ENCODE measurements at regions not wholly inside any gene's neighbourhood (a gene's known extent, or its start where the extent isn't known, plus 50 kb on each side); places are given as distances from the start of the nearest gene placed in this dataset.

DNA sequence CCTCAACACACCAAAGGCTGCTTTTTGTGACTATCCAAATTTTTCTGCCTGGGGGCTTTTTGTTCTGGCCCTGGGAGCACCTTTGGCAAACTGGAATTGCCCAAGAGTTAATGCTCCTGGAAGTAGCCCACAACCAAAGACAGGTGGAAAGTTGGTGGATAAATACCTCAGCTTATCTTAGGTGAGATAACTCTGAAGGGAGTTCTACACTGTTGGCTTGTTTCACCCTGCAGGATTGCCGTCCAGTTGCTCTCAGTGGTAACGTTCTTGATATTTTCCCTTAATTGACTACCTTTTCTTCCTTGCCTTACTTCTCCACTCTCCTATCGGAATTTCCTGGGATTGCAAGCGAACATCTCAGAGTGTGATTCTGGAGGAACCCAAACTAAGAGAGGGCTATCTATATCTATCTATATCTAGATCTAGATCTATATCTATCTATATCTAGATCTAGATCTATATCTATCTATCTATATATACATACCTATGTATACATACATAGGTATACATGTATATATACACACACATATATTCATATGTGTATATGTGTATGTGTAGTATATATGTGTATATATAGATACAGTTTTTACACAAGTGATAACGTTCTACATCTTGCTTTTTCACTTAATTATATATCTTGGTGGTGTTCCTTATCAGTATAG is 82.6 kb upstream of the DHX15 start:
- DNase-seq, result no peak

DNA sequence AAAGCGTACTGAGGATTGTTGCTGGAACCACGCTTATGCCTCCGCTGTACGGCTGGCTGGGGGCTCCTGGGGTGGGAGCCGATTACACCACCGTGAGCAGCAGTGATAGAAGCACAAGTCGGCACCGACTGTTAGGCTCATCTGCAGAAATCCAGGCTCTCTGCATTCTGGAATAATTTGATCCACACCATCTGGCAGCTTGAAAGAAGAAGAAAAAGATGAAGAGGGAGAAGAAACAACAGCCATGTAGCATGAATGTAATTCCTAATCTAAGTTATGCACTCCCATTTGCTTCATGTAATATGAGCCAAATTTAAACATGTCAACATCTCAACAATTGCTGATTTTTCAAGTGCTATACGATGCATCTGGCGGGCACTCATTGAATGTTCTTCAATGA is 84.6 kb upstream of the DHX15 start:
- DNase-seq, result no peak

DNA sequence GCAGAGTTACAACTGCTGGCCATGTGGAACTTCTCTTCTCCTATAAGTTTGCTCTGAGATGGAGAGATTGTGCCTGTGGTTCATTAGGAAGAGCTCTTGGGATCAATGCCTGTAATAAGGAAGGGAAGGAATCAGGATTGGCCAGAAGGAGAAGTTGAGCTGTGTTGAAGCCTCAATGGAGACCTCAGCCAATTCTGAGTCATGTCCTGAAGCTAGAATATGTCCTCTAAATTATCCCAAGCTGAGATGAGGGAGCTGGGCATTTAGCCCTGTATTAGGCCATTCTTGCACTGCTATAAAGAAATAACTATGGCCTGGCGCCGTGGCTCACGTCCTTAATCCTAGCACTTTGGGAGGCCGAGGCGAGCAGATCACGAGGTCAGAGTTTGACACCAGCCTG is 85.4 kb upstream of the DHX15 start:
- no peak for DNase-seq

DNA sequence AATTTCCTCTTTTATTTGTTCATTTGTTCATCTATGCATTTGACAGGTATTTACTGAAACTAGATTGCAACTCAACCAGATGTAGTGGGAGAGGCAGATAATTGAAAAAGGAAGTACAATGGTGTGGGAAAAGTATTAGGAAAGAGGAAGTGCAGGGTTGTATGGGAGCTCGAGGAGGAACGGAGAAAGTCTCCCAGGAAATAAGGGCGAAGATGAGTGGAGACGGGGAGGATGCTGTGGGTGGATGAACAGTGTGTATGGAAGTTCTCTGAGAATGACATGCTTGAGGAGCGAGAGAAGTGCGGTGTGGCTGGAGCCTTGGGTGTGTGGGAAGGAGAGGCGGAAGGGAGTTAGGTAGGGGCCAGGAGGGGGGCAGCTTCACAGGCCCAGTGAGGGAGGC is 87.5 kb upstream of the DHX15 start:
- no peak for DNase-seq

DNA sequence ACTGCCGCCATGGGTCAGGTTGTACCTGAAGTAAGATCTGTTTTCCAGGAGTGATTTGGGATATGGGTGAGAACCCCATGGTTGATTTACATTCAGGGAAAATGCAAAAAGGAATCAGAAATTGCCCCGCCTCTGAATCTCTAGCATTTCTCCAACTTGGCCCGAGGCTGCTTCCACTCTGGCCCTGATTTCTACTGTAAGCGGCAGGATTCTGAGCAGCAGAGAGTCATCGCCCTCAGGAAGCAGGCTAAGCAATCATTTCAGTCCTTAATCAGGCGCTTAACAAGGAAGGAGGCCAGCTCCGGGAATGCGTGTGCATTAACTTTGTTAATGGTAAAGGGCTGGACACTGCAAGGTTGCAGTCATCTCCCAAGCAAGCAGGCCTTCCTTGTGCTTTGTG is 88.5 kb upstream of the DHX15 start:
- no peak for DNase-seq

DNA sequence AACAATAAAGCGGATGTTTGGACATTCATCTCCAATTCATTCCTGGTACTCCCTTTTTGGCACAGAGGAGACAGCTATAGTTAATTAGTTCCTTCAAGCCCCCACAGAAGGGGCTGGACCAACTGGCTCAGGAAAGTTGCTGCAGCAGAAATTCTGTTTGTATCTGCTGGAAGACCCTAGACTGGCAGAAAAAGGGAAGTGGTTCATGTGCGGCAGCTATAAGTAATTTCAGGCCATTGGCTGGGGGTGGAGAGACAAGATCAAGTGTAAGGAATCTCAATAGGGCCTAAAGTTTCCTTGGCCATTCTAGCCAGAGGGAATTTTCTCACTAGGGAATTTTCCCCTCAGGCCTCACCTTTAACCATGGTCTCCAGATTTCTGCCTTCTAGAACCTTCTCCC is 89.9 kb upstream of the DHX15 start:
- no peak for DNase-seq

DNA sequence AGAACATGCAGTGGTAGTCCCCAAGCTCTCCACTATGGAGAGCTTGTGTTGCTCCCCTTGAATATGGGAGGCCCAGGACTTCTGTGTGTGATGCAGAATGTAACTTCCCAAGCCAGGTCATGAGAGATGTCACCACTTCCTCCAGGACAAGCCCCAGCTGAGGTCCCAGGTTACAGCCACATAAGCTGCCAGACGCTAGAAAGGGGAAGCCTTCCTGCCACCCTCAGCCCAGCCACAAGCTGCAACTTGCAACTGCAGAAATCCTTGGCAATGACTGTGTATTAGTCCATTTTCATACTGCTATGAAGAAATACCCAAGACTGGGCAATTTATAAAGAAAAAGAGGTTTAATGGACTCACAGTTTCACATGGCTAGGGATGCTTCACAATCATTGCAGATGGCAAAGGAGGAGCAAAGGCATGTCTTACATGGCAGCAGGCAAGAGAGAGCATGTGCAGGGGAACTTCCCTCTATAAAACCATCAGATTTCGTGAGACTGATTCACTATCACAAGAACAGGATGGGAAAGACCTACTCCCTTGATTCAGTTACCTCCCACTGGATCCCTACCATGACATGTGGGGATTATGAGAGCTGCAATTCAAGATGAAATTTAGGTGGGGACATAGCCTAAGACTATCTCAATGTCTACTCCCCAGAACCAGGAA is 91.5 kb upstream of the DHX15 start:
- DNase-seq, result no peak

DNA sequence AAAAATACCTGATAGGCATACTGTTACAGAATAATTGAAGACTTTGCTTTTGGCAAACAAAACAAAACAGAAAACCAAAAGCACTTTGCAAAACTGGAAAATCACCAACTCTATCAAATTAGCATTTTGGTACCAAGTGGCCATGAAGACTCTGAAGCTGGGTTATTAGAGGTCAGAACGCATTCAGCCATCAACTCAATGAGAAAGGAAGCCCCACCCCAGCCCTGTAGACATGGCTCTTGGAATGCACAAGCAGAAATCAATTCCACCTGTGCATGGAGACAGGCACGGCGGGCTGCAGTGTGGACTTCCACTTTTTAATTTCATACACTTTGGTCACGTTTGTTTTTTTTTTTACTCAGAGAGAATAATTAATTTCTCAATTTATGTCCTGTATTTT is 93.6 kb upstream of the DHX15 start:
- DNase-seq, result no peak

DNA sequence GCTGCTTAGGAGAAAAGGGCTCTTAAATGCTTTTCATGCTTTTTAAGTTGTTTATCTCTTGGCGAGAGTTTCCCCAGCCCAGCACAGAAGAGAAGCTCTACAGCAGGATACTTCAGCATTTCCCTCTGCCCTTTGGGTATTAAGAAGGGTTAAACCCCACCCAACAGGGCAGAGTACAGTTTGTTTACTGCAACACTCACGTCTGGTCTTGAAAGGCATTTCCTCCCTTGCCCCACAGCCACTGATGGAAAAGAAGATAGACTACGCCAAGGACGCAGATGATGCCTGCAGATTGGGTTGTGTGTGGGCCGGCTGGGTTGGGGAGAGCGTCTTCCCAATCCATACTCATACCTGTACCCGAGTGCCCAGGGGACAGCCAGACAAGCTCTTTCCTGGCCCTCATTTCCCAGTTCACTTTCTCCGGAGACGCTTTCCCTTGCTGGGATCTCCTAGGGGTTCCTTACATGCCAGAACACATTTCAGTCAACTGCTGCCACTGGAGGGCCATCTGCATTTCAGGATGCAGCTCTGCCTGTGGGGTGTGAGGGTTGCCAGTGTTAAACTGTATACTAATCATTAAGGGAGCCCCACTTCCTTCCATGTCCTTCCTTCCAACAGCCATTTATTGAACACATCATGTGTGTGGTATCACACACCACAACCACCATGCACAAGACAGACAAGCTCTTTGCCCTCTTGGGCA is 96.5 kb upstream of the DHX15 start:
- no peak for DNase-seq

DNA sequence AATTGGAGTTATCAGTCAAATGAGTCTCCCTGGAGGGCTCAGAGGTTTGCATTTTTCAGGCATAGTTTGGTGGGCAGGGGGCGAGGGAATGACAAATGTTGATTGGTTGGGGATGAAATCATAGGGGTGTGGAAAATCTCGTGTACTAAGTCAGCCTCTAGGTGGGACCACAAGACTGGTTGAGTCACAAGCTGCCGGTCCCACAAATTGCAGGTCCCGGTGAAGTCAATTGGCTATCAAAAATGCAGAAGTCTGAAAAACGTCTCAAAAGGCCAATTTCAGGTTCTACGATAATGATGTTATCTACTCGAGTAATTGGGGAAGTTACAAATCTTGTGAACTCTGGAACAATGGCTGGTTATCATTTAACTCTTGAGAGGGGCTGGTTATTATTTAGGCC is 98.8 kb upstream of the DHX15 start:
- DNase-seq, result no peak

DNA sequence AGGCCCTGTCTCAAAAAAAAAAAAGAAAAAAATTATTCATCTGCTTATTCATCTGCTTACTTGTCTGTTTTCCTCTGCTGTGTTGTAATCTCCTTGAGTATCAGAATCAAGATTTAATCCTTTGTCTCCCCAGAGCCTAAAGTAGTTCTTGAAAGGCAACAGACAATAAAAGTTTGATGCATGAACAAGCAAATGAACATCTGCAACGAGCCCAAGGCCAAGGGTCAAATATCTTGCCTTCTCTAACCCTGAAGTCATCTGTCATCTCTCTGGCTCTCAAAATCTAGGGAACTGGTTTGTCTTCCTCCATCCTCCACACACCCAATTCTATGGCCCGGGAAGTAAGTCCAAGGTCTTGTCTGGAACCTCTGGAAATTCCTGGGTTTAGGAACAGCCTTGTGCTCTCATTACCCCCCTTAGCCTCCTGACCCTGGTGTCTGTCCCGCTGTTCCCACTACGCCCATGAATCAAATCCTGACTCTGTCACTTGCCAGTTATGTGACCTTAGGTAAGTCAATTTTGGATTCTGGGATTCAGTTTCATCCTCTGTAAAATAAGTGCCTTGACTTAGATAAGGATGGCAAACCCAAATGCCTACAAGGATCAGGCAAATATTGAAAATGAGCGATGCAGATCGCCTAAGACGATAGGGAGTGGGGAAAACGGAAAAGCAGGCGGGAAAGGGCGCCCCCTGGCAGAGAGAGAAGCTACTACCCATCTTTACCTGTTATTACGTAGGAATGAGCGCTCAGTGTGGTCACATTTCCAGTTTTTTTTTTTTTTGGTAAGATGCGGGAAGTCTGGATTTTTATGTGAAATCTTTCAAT is 102.7 kb upstream of the DHX15 start:
- DNase-seq, result no peak

DNA sequence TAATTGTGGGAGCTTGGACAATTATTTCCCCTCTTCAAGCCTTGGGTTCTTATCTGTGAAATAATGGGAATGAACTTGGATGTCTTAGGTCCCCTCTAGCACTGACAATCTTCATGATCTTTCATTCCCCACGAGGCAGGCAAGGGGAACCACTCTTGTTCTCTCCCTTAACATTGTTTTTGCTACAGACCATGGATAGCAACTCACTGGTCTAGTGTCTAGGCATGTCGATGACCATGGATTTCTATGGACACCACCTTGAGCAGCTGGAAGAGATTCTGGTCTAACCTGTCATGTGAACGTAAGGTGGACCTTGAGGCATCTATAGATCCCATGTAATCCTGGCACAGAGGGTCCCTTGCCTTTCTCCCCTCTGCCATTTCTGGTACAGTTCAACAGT is 104.1 kb upstream of the DHX15 start:
- DNase-seq, result no peak

DNA sequence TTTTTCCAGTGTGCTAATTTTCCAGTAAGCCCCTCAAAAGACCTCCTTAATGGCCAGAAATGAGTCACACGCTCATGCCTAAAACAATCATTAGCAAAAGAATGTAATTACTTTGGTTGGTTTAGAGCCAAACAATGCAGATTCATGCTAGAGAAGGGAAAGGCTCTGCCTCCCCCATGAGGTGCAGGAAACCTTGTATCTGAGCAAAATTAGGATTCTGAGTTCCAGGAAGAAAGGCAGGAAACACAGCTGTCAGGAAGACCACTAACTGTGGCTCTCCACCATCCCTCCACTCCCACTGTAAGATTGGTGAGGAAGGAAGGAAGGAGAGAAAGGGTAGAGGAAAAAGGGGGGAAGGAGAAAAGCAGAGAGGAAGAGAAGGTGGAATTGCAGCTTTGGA is 104.9 kb upstream of the DHX15 start:
- no peak for DNase-seq

DNA sequence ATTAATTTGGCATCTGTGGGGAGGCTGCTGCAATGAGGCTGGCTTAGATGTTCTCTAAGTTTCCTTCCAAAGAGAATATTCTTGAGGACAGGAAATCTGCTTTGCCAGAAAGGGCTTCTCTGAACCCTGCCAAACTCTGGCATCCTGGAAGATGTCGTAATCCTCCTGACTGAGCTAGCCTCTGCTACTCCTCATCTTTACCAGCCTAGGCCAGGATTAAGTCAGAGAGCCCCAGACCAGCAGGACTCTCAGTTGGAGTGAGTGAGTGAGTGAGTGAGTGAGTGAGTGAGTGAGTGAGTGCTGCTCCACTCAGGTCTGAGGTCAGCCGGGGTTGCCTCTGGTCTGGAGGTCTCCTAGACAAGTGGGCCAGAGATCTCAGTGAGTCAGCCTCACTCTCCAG is 104.9 kb upstream of the SOD3 start:
- DNase-seq, result no peak

DNA sequence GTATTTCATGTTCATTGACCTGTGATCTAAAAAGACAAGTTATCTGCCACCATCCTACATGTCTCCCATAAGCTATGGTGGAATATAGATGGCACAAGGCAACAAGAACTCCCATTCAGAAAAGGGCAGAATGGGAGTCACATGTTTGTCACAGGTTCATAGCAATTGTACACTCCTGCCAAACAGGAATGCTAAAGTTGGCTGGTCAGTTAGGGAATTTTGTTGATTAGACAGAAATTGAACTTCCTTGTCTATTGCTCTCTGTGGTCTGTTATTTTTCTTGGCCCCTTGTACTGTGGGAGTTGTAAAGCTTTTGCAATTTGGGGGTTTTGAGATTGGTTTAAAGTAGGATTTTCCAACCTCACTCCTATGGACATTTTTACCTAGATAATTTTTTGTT is 101.7 kb upstream of the SOD3 start:
- no peak for DNase-seq

DNA sequence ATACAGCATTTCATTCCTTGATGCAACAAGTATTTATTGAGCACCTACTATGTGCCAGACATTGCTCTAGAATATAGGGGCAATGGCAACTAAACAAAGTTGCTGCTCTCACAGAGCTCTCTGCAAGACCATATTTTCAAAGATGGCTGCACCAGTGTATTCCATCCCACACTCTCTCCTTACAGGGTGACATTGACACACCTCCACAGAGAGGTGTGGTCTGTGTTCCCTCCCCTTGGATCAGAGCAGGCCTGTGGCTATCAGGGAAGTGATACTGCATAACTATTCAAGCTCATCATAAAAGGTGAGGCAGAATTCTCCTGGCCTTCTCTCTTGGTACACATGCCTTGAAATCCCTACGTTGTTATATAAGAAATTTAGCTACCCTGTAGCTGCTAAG is 95.3 kb upstream of the SOD3 start:
- no peak for DNase-seq

DNA sequence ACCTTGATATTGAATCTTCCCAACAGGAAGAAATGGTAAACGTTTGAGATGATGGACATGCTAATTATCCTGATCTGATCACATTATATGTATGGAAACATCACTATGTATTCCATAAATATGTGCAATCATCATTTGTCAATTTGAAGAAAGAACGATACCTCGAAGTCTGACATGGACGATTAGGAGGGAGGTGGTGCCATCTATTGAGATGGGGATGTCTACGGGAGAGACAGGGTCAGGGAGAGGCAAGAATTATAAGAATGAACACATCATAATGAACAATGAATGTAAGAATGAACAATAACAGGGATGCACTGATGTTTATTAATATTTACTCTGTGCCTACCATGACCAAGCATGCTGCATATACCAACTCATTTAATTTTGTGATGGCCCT is 93.7 kb upstream of the SOD3 start:
- no peak for DNase-seq

DNA sequence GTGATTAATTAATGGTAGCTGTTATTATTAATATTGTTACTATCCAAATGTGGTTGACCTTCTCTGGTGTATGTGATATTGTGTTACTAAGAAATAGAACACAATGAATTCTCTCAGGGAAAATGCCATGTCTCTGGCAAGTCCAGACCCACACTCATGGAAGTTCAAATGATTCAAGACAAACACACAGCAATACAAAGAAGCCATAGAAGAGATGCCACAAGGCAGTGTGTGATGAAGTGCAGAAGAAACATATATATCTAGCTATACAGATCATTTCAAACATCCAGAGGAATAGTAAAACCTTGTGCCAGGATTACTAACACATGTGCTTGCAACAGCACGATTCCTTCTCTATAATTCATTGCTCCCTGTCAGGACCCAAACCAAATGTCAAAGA is 93.1 kb upstream of the SOD3 start:
- DNase-seq, result no peak

DNA sequence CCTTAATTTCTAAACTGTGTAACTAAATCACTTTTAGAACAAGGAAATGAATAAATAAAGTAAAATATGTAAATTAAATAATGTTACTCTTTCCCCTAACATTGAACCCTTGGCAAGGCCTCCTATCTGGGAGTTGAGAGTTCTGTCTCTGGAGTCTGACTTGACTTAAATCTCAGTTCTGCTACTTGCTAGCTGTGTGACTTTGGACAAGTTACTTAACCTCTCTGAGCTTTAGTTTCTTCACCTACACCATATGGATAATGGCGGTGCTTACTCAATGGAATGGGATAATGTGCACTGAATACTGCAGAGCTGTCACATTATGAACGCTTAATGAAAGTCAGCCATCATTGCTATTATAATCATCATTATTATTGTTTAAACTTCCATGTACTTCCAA is 92.1 kb upstream of the SOD3 start:
- DNase-seq, result no peak

DNA sequence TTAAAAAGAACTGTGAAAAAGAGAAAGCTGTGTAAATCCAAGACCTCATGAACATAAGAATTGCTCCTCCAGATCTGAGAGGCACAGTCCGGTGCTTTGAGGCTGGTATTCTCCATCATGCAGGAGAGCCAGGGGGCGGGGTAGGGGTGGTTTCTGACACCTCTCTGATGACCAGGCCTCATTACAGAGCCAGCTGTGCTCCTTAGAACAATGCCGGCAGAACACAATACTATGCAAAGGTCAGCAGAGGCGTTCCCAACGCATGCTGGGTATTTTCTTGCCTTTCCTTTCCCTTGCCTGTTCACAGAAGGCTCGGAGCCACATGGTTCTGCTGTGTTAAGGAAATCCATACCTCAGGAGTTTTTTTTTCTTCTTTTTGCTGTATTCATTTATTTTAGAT is 91.2 kb upstream of the SOD3 start:
- no peak for DNase-seq

DNA sequence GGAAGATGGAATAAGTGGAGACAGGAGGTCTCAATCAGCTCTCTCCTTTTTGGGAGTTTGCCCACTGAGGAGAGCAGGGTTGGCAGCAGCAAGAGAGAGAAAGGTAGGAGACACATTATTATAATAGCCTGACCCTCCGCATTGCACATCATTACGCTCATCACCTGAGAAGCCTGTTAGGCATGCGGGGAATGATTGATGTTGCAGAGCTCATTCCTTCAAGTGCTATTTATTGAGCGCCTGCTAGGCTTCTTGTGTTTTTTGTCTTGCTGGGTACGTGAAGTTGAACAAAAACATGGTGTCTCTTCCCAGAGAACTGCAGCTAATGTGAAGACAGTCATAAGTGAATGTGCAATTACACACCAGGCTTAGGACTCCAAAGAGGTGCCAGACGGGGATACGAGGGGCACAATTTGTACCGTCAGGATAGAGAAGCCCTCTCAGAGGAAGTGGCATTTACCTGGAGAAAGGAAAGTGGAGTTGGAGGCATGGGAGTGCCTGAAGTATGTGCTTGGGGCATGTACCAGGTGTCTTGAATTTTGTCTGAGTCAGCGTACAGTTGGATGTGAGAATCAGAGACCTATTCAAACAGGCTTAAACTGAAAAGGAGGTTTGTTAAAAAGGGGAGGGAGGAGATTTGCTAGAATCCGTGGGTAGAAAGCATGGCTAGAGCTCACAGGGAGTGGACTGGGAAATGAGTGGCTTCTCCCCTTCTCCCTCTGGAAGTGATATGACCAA is 90.2 kb upstream of the SOD3 start:
- DNase-seq, result no peak

DNA sequence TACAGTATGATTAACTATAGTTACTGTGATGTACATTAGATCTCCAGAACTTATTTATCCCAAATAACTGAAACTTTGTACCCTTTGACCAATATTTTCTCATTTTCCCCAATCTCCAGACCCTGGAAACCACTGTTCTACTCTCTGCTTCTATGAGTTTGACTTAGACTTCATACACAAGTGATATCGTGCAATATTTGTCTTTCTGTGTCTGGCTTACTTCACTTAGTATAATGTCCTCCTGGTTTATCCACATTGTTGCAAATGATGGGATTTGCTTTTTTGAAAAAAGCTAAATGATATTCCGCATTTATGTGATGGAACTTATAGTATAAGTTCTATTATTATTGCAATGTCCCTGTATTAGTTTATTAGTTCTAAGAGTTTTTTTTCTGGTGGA is 81.8 kb upstream of the SOD3 start:
- no peak for DNase-seq

DNA sequence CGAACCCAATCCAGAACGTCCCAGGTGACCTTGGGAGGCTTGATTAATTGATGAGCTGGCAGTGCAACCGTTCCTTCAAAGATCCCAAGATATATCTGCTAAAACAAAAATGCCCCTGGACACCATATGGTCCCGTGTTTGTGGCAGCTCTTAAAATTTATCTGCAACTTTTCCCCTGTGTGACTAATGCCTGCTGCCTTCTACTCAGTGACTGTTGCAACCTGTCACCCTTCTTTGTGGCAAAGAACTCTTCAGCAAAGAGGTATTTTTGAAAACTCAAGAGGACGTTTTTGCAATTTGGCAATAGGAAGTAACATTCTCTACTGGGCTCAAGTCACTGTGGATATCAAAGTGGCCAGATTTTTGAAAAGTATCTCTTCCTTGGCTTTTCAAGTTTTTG is 75.8 kb upstream of the SOD3 start:
- no peak for DNase-seq

Data from hindlimb muscle (tissue), 1 donor.